ENCODE measurements at regions not wholly inside any gene's neighbourhood (a gene's known extent, or its start where the extent isn't known, plus 50 kb on each side); places are given as distances from the start of the nearest gene placed in this dataset.

GRCh38 chr4:4800646-4801408 lies 58.6 kb upstream of the MSX1 start:
- H3K4me2 ChIP-seq (ENCODE audit: low read length) = no peak overlapping the region

GRCh38 chr4:4794421-4794820 lies 65.0 kb upstream of the MSX1 start:
- no peaks in the 10 kb centered on the region for H3K4me1 ChIP-seq (ENCODE audit: control insufficient read depth, low read length)
- no peak overlapping the region for H3K27ac ChIP-seq (ENCODE audit: low read depth, low read length)
- H3K4me2 ChIP-seq (ENCODE audit: low read length) = no peak overlapping the region
- H3K9me3 ChIP-seq (ENCODE audit: control insufficient read depth, insufficient read depth, low read length) = peaks cover 6% of the 10 kb centered on the region; the same call in 1 of the 2 replicates
- H3K4me3 ChIP-seq (ENCODE audit: low read length) = no peak overlapping the region
- no peaks in the 10 kb centered on the region for H3K9me2 ChIP-seq (replicated peaks; ENCODE audit: control insufficient read depth, low read length)
- no peaks in the 10 kb centered on the region for H3K27me3 ChIP-seq (ENCODE audit: control insufficient read depth, low read length)
- H4K20me1 ChIP-seq (ENCODE audit: control insufficient read depth, insufficient read depth, low read depth, low read length) = no peaks in the 10 kb centered on the region
- TF ChIP-seq EZH2phosphoT487 (IDR thresholded peaks at IDR 0.05; ENCODE audit: borderline replicate concordance, low read length) = no peak
- no peak for TF ChIP-seq CTCF (IDR thresholded peaks at IDR 0.05; ENCODE audit: low read depth, low read length, poor library complexity, severe bottlenecking)
- H3K36me3 ChIP-seq (ENCODE audit: control insufficient read depth, low read length) = no peaks in the 10 kb centered on the region
- no peaks in the 10 kb centered on the region for H3K79me2 ChIP-seq (ENCODE audit: control insufficient read depth, low read length)
- H3F3A ChIP-seq (ENCODE audit: control insufficient read depth, insufficient read depth) = no peaks in the 10 kb centered on the region

More at GRCh38 chr4:4800646-4801408, 58.6 kb upstream of the MSX1 start:
- Histone ChIP-seq H3K27me3 (ENCODE audit: control insufficient read depth, low read length) (no peaks in the 10 kb centered on the region), H3K4me1 (ENCODE audit: control insufficient read depth, low read length) (no peaks in the 10 kb centered on the region), H3K79me2 (ENCODE audit: control insufficient read depth, low read length) (no peaks in the 10 kb centered on the region), H4K20me1 (ENCODE audit: control insufficient read depth, insufficient read depth, low read depth, low read length) (no peaks in the 10 kb centered on the region), H3K36me3 (ENCODE audit: control insufficient read depth, low read length) (no peaks in the 10 kb centered on the region), H3K9me2 (replicated peaks; ENCODE audit: control insufficient read depth, low read length) (no peaks in the 10 kb centered on the region), H3K9me3 (ENCODE audit: control insufficient read depth, insufficient read depth, low read length) (no peaks in the 10 kb centered on the region), H3K27ac (ENCODE audit: low read depth, low read length) (no peak overlapping the region), H3F3A (ENCODE audit: control insufficient read depth, insufficient read depth) (no peaks in the 10 kb centered on the region), H3K4me3 (ENCODE audit: low read length) (no peak overlapping the region)
- no peak for TF ChIP-seq EZH2phosphoT487 (IDR thresholded peaks at IDR 0.05; ENCODE audit: borderline replicate concordance, low read length)

GRCh38 chr4:4792466-4792865 lies 67.0 kb upstream of the MSX1 start:
- TF ChIP-seq EZH2phosphoT487 (IDR thresholded peaks at IDR 0.05; ENCODE audit: borderline replicate concordance, low read length) (no peak), CTCF (IDR thresholded peaks at IDR 0.05; ENCODE audit: low read depth, low read length, poor library complexity, severe bottlenecking) (no peak)
- no peaks in the 10 kb centered on the region for H3K79me2 ChIP-seq (ENCODE audit: control insufficient read depth, low read length)
- no peak overlapping the region for H3K27ac ChIP-seq (ENCODE audit: low read depth, low read length)
- H3F3A ChIP-seq (ENCODE audit: control insufficient read depth, insufficient read depth) = no peaks in the 10 kb centered on the region
- no peak overlapping the region for H3K4me2 ChIP-seq (ENCODE audit: low read length)
- peaks cover 24% of the 10 kb centered on the region for H3K9me3 ChIP-seq (ENCODE audit: control insufficient read depth, insufficient read depth, low read length)
- H3K27me3 ChIP-seq (ENCODE audit: control insufficient read depth, low read length) = no peaks in the 10 kb centered on the region
- no peaks in the 10 kb centered on the region for H3K36me3 ChIP-seq (ENCODE audit: control insufficient read depth, low read length)
- no peaks in the 10 kb centered on the region for H4K20me1 ChIP-seq (ENCODE audit: control insufficient read depth, insufficient read depth, low read depth, low read length)
- H3K4me1 ChIP-seq (ENCODE audit: control insufficient read depth, low read length) = peaks cover 4% of the 10 kb centered on the region
- no peaks in the 10 kb centered on the region for H3K9me2 ChIP-seq (replicated peaks; ENCODE audit: control insufficient read depth, low read length)
- no peak overlapping the region for H3K4me3 ChIP-seq (ENCODE audit: low read length)

- Histone ChIP-seq H4K20me1 (ENCODE audit: control insufficient read depth, insufficient read depth, low read depth, low read length) (no peaks in the 10 kb centered on the region), H3K4me2 (ENCODE audit: low read length) (no peak overlapping the region), H3F3A (ENCODE audit: control insufficient read depth, insufficient read depth) (no peaks in the 10 kb centered on the region), H3K27ac (ENCODE audit: low read depth, low read length) (no peak overlapping the region), H3K9me2 (replicated peaks; ENCODE audit: control insufficient read depth, low read length) (no peaks in the 10 kb centered on the region), H3K27me3 (ENCODE audit: control insufficient read depth, low read length) (no peaks in the 10 kb centered on the region), H3K4me1 (ENCODE audit: control insufficient read depth, low read length) (peaks cover 6% of the 10 kb centered on the region), H3K9me3 (ENCODE audit: control insufficient read depth, insufficient read depth, low read length) (peaks cover 26% of the 10 kb centered on the region), H3K79me2 (ENCODE audit: control insufficient read depth, low read length) (no peaks in the 10 kb centered on the region), H3K4me3 (ENCODE audit: low read length) (no peak overlapping the region), H3K36me3 (ENCODE audit: control insufficient read depth, low read length) (no peaks in the 10 kb centered on the region)
- TF ChIP-seq EZH2phosphoT487 (IDR thresholded peaks at IDR 0.05; ENCODE audit: borderline replicate concordance, low read length) = no peak
- no peak for TF ChIP-seq CTCF (IDR thresholded peaks at IDR 0.05; ENCODE audit: low read depth, low read length, poor library complexity, severe bottlenecking)
These were observed 68.0 kb upstream of the MSX1 start for GRCh38 chr4:4791299-4792111.
